GM19397 (cell line): ENCODE measurements at regions not wholly inside any gene's neighbourhood (a gene's known extent, or its start where the extent isn't known, plus 50 kb on each side); places are given as distances from the start of the nearest gene placed in this dataset.
"Not testable (repeated sequence)": the region's sequence is repeated elsewhere in the genome, so short reads cannot be mapped to it uniquely, and the experiment has no call there.

Experiments used
- ATAC-seq: cut with Tn5 transposase; IDR thresholded peaks from one replicate; pipeline ENCODE4 v1.9.1; 2021; ENCODE audit warnings: mild to moderate bottlenecking, moderate library complexity; ENCODE audit not compliant: unreplicated experiment

GRCh38 chr2:161044921-161045320, 115.3 kb upstream of the TANK start:
- ATAC-seq = no peak

GRCh38 chr2:161045726-161046125, 114.5 kb upstream of the TANK start:
- ATAC-seq = no peak

GRCh38 chr2:161046876-161047275, 113.4 kb upstream of the TANK start:
- no peak for ATAC-seq

GRCh38 chr2:161048317-161048716, 111.9 kb upstream of the TANK start:
- no peak for ATAC-seq

- ATAC-seq = no peak
Observed at GRCh38 chr2:161049559-161049958, 110.7 kb upstream of the TANK start.

GRCh38 chr2:161052214-161052613, 108.0 kb upstream of the TANK start:
- no peak for ATAC-seq

- ATAC-seq = no peak
Observed at GRCh38 chr2:161055289-161055688, 104.9 kb upstream of the TANK start.

- ATAC-seq = no peak
Observed at GRCh38 chr2:161059388-161059787, 100.8 kb upstream of the TANK start.

- no peak for ATAC-seq
Observed at GRCh38 chr2:161061786-161062185, 98.4 kb upstream of the TANK start.

GRCh38 chr2:161063157-161063945, 96.9 kb upstream of the TANK start:
- peak; percentile 79 for ATAC-seq

- peak; percentile 38 for ATAC-seq
Observed at GRCh38 chr2:161063946-161064306, 96.3 kb upstream of the TANK start.

GRCh38 chr2:161067846-161068350, 92.3 kb upstream of the TANK start:
- ATAC-seq = no peak

- ATAC-seq = no peak
Observed at GRCh38 chr2:161068670-161069069, 91.6 kb upstream of the TANK start.

- ATAC-seq = no peak
Observed at GRCh38 chr2:161070693-161071479, 89.3 kb upstream of the TANK start.

GRCh38 chr2:161072436-161072835, 87.8 kb upstream of the TANK start:
- not testable (repeated sequence) for ATAC-seq

GRCh38 chr2:161075701-161076100, 84.5 kb upstream of the TANK start:
- ATAC-seq = no peak

- ATAC-seq = no peak
Observed at GRCh38 chr2:161076936-161077335, 83.3 kb upstream of the TANK start.

GRCh38 chr2:161077367-161078210, 82.6 kb upstream of the TANK start:
- peak; percentile 83 for ATAC-seq

- ATAC-seq = no peak
Observed at GRCh38 chr2:161078211-161078539, 82.1 kb upstream of the TANK start.

GRCh38 chr2:161085149-161085548, 75.1 kb upstream of the TANK start:
- no peak for ATAC-seq

GRCh38 chr2:161088658-161089350, 71.4 kb upstream of the TANK start:
- peak; percentile 84 for ATAC-seq
